Gastroesophageal sphincter (tissue), 4 donors: ENCODE measurements at regions not wholly inside any gene's neighbourhood (a gene's known extent, or its start where the extent isn't known, plus 50 kb on each side); places are given as distances from the start of the nearest gene placed in this dataset.

Source experiments
- ATAC-seq: fragments of 150-250 bp; one replicate; pipeline ENCODE4 v1.9.1; 2016; ENCODE audit warnings: mild to moderate bottlenecking, moderate library complexity
- H3K27ac ChIP-seq, 4 donors: fragments of 200-600 bp; sonication (generic) in 3 of 4; 1 replicate in 3 of 4; 2 replicates in 1 of 4; pipeline ENCODE4 v1.5.1; 2016 to 2019
- H3K27me3 ChIP-seq: fragments of 200-600 bp; sonication (generic); one replicate; pipeline ENCODE4 v1.5.1; 2019
- H3K36me3 ChIP-seq, 2 donors: fragments of 200-600 bp; sonication (generic); one replicate each; pipeline ENCODE4 v1.5.1; 2019; ENCODE audit warnings: control low read depth in 1 of 2
- H3K4me1 ChIP-seq, 3 donors: fragments of 200-600 bp; sonication (generic); 1 replicate in 2 of 3; 2 replicates in 1 of 3; pipeline ENCODE4 v1.5.1; 2016 to 2019; ENCODE audit warnings: control low read depth in 2 of 3
- H3K4me3 ChIP-seq, 2 donors: fragments of 200-600 bp; sonication (generic); one replicate each; pipeline ENCODE4 v1.5.1; 2019; ENCODE audit warnings: mild to moderate bottlenecking in 1 of 2, moderate library complexity in 1 of 2
- H3K9me3 ChIP-seq, 3 donors: fragments of 200-600 bp; sonication (generic); one replicate each; pipeline ENCODE4 v1.5.1; 2017 to 2019; ENCODE audit warnings: control low read depth in 2 of 3
- EP300 ChIP-seq: sonication (generic); formaldehyde crosslinking; IDR thresholded peaks from one replicate; pipeline ENCODE4 v1.6.1; 2017; ENCODE audit warnings: antibody characterized with exemption, mild to moderate bottlenecking
- POLR2A ChIP-seq, 2 donors: fragments of 450-650 bp; IDR thresholded peaks; one replicate each; pipeline ENCODE4 v1.6.1; 2017; ENCODE audit warnings: antibody characterized with exemption in 2 of 2, mild to moderate bottlenecking in 2 of 2, moderate library complexity in 1 of 2
- POLR2AphosphoS5 ChIP-seq: sonication (generic); formaldehyde crosslinking; IDR thresholded peaks from one replicate; pipeline ENCODE4 v1.6.1; 2017; ENCODE audit warnings: antibody characterized with exemption
- WGBS, 2 donors: methylation state at CpG; one replicate each; pipeline ENCODE4 v1.1.5; 2018; ENCODE audit warnings: low coverage in 1 of 2; 5-methylcytosine and 5-hydroxymethylcytosine counted together
- TF ChIP-seq, protein P1 (sequence below), 4 experiments: fragments of 200-600 bp in 2 of 4; fragments of 450-650 bp in 2 of 4; sonication (generic) in 1 of 4; IDR thresholded peaks; one replicate each; pipeline ENCODE4 v1.5.1; 2017 to 2019; ENCODE audit warnings: antibody characterized with exemption in 4 of 4, mild to moderate bottlenecking in 2 of 4, moderate library complexity in 2 of 4

DNA sequence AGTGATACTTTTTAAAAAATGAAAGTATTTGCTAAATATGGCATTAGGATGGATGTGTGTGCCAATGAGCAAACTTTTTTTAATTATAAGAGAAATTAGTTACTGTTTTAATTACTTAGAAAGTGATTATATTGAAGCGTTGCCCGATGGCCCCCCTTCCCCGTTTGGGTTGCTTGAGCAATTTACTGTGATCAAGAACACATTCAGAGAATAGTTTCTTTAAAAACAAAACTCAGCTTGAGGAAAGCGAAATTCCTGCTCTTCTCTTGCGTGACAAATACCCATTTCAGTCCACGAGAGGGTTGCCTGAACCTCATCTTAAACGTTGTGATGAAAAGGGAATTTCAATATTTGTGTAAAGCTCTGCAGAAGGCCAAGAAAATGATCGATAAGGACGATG is 234.1 kb downstream of the GATA3 start:
- TF ChIP-seq EP300 (no peak), POLR2AphosphoS5 (no peak), POLR2A (IDR thresholded peaks at IDR 0.05) (no peak)
- TF ChIP-seq, protein P1, sequence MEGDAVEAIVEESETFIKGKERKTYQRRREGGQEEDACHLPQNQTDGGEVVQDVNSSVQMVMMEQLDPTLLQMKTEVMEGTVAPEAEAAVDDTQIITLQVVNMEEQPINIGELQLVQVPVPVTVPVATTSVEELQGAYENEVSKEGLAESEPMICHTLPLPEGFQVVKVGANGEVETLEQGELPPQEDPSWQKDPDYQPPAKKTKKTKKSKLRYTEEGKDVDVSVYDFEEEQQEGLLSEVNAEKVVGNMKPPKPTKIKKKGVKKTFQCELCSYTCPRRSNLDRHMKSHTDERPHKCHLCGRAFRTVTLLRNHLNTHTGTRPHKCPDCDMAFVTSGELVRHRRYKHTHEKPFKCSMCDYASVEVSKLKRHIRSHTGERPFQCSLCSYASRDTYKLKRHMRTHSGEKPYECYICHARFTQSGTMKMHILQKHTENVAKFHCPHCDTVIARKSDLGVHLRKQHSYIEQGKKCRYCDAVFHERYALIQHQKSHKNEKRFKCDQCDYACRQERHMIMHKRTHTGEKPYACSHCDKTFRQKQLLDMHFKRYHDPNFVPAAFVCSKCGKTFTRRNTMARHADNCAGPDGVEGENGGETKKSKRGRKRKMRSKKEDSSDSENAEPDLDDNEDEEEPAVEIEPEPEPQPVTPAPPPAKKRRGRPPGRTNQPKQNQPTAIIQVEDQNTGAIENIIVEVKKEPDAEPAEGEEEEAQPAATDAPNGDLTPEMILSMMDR (IDR thresholded peaks at IDR 0.05) = no peak
- Histone ChIP-seq H3K4me3 (no peak overlapping the region), H3K27ac (no peak overlapping the region), H3K27me3 (no peaks in the 10 kb centered on the region), H3K9me3 (no peaks in the 10 kb centered on the region), H3K36me3 (no peaks in the 10 kb centered on the region), H3K4me1 (no peaks in the 10 kb centered on the region)
- ATAC-seq = no peak
- WGBS, 2 donors = 75 to 85% methylated on average over 6 to 7 of the region's 9 CpGs

DNA sequence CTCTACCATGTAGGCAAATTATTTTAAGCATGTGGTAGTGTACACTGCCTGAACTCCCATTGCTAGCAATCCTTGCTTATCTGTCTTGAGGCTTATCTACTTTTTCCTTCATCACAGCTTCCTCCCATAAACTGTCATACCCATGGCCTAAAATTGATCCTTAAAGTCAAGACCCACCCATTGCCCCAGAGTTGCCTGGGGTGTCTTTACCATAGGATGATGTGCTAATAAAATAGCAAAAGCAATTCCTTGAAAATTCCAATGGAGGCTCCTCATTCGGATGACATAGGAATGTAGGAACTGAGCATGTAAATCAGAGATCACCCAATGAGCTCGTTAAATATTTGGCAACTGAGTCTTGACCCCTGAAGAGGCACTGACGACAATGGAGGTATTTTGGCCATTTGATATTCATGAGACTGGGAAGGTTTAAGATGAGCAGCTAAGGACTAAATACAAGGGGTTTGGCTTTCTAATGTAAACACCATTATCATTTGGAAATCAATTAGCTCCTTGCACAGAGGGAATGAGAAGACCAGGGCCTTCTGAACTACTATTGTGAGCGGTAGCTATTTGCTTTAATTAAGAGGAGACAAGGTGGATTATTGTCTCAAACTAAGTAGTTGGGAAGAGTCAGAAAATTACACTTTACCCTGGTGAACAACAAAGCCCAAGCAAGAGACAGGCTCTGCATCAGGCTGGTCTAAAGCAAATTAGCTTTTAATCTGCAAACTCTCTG is 234.9 kb downstream of the GATA3 start:
- Histone ChIP-seq H3K27me3 (no peaks in the 10 kb centered on the region), H3K36me3 (no peaks in the 10 kb centered on the region), H3K9me3 (no peaks in the 10 kb centered on the region), H3K4me1 (no peaks in the 10 kb centered on the region), H3K4me3 (no peak overlapping the region), H3K27ac (no peak overlapping the region)
- WGBS, 2 donors = 66 to 69% methylated on average over 4 of the region's 4 CpGs
- TF ChIP-seq POLR2A (IDR thresholded peaks at IDR 0.05) (no peak), EP300 (no peak), POLR2AphosphoS5 (no peak)
- TF ChIP-seq, protein P1 (IDR thresholded peaks at IDR 0.05) = no peak
- no peak for ATAC-seq

DNA sequence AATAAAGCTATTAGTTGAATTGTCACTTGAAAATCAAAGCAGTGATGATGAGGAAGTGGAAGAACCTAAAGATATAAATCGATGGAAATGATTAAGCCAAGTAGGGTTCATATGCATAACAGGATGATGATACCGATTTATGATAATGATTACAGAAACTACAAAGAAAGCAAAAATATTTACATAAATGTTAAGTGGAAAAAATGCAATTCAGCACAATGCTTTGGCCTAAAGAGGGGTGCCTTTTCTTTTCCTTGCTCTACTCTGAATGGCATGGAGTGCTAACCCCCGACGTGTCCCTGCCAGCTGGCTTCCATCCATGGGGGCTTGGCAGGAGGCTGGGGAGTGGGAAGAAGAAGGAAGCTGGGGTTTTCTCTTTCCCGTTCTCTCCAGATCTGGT is 240.3 kb downstream of the GATA3 start:
- ATAC-seq = no peak
- no peak for TF ChIP-seq POLR2A (IDR thresholded peaks at IDR 0.05)
- TF ChIP-seq, protein P1 (IDR thresholded peaks at IDR 0.05) = no peak
- TF ChIP-seq EP300 = no peak
- TF ChIP-seq POLR2AphosphoS5 = no peak
- H3K27ac ChIP-seq = no peak overlapping the region
- no peaks in the 10 kb centered on the region for H3K4me1 ChIP-seq
- H3K27me3 ChIP-seq = peaks cover 38% of the 10 kb centered on the region
- H3K36me3 ChIP-seq = no peaks in the 10 kb centered on the region
- H3K4me3 ChIP-seq = no peak overlapping the region
- H3K9me3 ChIP-seq = no peaks in the 10 kb centered on the region
- WGBS, 2 donors = 60 to 63% methylated on average over 5 of the region's 5 CpGs

DNA sequence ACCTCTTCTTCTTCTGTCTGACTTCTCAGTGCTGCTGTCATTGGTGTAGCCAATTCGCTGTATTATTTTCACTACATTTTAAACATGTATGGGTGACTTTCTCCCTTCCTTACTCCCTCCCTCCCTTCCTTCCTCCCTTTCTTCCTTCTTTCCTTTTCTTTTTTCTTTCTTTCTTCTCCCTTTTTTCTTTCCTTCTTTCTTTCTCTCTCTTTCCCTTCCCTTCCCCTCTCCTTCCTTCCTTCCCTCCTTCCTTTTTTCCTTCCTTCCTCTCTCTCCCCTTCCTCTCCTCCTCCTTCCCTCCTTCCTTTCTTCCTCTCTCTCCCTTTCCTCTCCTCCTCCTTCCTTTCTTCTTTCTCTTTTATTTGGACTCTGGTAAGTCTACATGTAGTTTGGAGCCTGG is 240.8 kb downstream of the GATA3 start:
- Histone ChIP-seq H3K27me3 (peaks cover 42% of the 10 kb centered on the region), H3K36me3 (no peaks in the 10 kb centered on the region), H3K27ac (no peak overlapping the region), H3K4me1 (no peaks in the 10 kb centered on the region), H3K4me3 (no peak overlapping the region), H3K9me3 (no peaks in the 10 kb centered on the region)
- no peak for ATAC-seq
- WGBS, 2 donors = 87% methylated on average over 1 of the region's 1 CpG; no CpG with 5 or more reads in 1 of the 2 donors
- no peak for TF ChIP-seq EP300
- TF ChIP-seq, protein P1 (IDR thresholded peaks at IDR 0.05) = no peak
- no peak for TF ChIP-seq POLR2A (IDR thresholded peaks at IDR 0.05)
- no peak for TF ChIP-seq POLR2AphosphoS5

DNA sequence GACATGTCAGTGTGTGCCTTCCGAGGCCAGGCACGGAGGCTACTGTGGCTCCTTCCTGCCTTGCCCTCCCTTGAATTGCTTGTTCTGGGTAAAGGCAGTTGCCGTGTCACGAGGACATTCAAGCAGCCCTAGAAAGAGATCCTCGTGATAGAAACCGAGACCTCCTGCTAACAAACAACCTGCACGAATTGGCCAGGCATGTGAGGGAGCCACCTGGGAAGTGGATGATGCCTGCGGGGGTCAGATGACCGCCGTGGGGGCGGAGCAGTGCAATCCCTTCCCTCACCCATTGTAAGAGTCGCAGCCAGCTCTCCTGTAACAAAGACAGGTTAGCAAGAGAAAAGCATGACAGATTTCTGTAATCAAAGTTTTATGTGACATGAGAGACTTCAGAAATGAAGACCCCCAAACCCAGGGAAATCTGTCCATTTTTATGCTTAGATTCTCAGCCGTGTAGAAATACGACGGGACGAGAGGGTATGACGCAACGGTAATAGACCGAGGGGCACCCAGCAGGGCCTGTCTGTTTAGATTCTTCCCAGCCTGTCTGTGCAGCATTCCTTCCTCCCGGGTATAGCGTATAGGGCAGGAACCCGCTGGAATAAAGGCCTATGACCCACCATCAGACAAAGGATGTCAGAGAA is 241.7 kb downstream of the GATA3 start:
- no peaks in the 10 kb centered on the region for H3K9me3 ChIP-seq
- H3K27ac ChIP-seq = no peak overlapping the region
- TF ChIP-seq POLR2AphosphoS5 = no peak
- TF ChIP-seq, protein P1 (IDR thresholded peaks at IDR 0.05) = no peak
- TF ChIP-seq EP300 = no peak
- TF ChIP-seq POLR2A (IDR thresholded peaks at IDR 0.05) = no peak
- no peak overlapping the region for H3K4me3 ChIP-seq
- H3K4me1 ChIP-seq = no peaks in the 10 kb centered on the region
- no peak for ATAC-seq
- 39 to 48% methylated on average over 7 to 11 of the region's 22 CpGs for WGBS, 2 donors
- H3K36me3 ChIP-seq = no peaks in the 10 kb centered on the region
- peaks cover 50% of the 10 kb centered on the region for H3K27me3 ChIP-seq
